ENCODE measurements at regions not wholly inside any gene's neighbourhood (a gene's known extent, or its start where the extent isn't known, plus 50 kb on each side); places are given as distances from the start of the nearest gene placed in this dataset.

DNA sequence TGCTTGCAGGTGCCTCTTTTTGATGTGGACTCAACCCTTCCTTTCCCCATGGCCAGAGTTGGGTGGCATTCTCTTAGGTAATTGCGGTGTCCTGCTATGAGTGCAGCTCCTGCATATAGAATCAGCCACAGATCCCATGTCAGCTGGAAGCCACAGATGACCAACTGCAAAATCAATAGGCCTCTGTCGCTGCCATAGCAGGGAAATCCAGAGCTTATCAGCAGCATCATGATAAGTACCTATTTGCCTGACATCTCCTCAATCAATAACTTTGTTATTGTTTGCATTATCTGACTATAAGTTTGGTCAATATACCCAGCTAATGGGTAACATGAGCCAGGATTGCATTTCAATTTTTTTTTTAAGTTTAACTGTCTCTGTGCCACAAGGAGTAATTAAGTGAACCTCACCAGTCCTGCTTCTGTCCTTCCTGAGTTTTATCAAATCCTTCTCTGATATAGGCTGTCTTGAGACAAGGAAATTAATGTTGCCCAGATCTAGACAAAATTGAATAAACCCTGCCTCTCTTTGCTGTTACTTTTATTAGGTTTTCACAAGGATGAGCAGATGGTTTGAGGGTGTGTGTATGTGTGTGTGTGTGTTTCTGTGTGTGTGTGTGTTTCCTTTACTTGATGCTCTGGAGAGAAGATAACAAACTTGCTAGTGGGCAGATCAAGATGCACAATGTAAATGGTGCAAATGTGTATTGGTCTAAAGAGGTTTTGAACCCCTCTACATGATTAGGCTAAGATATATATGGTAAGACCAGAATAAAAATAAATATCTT lies 59.6 kb upstream of the CREB1 start:
- no peak overlapping the region for H3K27ac ChIP-seq (ENCODE audit: low read length)
- H3K36me3 ChIP-seq (ENCODE audit: control insufficient read depth in 1 of 2, insufficient read depth in 2 of 2, low read length in 2 of 2), result no peaks in the 10 kb centered on the region
- no peaks in the 10 kb centered on the region for H3K27me3 ChIP-seq (ENCODE audit: low read depth, low read length)
- no peak overlapping the region for H3K4me3 ChIP-seq (ENCODE audit: low read depth in 1 of 2, low read length in 2 of 2)
- no peaks in the 10 kb centered on the region for H3K9me3 ChIP-seq (ENCODE audit: control insufficient read depth in 1 of 2, low read length in 2 of 2)
- peaks cover 0 to 4% of the 10 kb centered on the region in 2 donors for H3K4me1 ChIP-seq (ENCODE audit: control insufficient read depth in 1 of 2, insufficient read depth in 2 of 2, low read length in 2 of 2)

DNA sequence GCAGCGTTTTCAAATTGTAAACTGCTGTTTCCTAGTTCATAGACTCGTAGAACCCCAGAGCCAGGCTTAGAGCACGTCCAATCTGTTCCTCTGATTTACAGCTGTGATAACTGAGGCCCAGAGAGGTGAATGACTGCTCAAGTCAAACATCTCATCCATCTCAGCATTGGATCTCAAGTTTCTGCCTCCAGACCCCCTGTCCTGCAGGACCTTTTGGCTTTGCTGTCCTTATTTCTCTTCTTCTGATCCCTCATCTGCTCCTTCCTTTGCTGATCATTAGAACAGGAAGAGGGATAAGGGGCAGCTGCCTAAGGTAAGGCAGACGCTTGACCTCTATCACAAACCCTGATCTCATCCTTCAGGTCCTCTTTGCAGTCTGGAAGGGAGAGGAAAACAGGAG lies 58.5 kb upstream of the CREB1 start:
- no peak overlapping the region for H3K27ac ChIP-seq (ENCODE audit: low read length)
- no peaks in the 10 kb centered on the region for H3K36me3 ChIP-seq (ENCODE audit: control insufficient read depth in 1 of 2, insufficient read depth in 2 of 2, low read length in 2 of 2)
- no peaks in the 10 kb centered on the region for H3K9me3 ChIP-seq (ENCODE audit: control insufficient read depth in 1 of 2, low read length in 2 of 2)
- peaks cover 0 to 4% of the 10 kb centered on the region in 2 donors for H3K4me1 ChIP-seq (ENCODE audit: control insufficient read depth in 1 of 2, insufficient read depth in 2 of 2, low read length in 2 of 2)
- H3K27me3 ChIP-seq (ENCODE audit: low read depth, low read length), result no peaks in the 10 kb centered on the region
- no peak overlapping the region for H3K4me3 ChIP-seq (ENCODE audit: low read depth in 1 of 2, low read length in 2 of 2)

DNA sequence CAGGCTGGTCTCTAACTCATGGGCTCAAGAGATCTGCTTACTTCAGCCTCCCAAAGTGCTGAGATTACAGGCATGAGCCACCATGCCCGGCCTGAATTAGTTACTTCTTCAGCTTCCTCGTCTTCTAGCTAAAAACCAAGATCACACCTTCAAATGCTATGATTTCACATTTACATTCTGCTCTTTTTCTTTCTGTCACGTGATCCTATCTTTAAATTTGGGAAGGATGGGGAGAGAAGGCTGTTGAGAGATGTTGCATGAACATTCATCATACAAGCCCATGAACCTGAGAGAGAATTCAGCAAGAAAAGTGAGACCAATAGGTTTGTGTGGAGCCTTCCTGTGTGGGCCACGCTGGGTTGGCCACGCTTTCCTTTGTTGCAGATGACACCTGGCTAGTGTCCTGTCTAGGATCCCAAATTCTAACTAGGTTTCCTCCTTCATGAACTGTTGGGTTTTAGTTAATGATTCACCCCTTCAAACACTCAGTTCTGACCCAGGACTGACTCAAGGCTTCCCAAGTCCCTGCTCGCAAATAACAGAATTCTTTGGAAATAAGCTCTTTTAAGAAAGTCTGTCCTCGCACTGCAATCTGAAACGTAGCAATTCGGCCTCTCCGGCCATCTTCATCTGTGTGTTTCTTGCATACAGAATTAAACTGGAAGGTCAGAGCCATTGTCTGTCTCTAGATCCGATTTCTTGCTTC lies 57.3 kb upstream of the CREB1 start:
- Histone ChIP-seq H3K4me3 (ENCODE audit: low read depth in 1 of 2, low read length in 2 of 2) (peak overlapping the region in 1 of 2 donors; percentile 27), H3K27me3 (ENCODE audit: low read depth, low read length) (no peaks in the 10 kb centered on the region), H3K9me3 (ENCODE audit: control insufficient read depth in 1 of 2, low read length in 2 of 2) (no peaks in the 10 kb centered on the region), H3K4me1 (ENCODE audit: control insufficient read depth in 1 of 2, insufficient read depth in 2 of 2, low read length in 2 of 2) (peaks cover 0 to 4% of the 10 kb centered on the region in 2 donors), H3K27ac (ENCODE audit: low read length) (peak overlapping the region; percentile 60), H3K36me3 (ENCODE audit: control insufficient read depth in 1 of 2, insufficient read depth in 2 of 2, low read length in 2 of 2) (no peaks in the 10 kb centered on the region)

DNA sequence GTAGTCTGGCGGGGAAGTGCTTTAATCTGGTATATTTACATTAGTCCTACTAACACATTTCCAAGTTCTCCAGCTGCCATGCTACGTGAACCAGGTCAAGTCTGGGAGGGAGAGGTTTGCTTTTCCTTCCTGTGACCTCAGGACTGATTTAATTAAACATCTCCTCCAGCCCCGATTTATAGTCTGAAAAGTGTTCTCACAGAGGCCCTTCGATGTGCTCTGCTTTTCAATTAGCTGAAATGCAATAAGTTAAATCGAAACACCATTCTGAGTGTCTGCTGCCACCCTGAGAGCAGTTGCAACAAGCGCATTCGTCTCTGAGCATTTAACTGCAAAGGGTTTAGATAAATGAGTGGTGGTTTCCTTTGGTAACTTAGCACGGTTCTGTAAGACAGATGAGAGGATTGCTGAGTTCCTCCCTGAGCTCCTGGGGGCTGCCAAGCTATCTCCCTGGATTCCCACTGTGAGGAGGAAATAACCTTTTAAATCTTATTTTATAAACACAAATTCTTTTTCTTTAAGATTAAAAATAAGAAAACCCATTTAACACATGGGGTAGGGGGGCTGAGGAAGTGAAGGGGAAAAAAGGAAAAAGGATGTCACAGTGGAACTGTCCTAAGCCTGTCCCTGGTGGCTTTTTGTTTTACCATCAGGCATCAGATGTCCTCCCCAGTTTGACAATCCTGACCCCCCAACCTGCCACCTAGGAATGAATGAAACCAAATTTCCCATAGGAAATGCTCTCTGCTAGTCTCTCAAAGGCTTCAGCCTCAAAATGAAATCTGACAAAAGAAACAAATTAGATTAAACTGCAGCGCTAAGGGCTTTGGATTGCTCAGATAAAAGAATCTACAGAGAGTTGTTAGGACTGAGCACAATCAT lies 56.5 kb upstream of the CREB1 start:
- Histone ChIP-seq H3K27ac (ENCODE audit: low read length) (peak overlapping the region; percentile 60), H3K9me3 (ENCODE audit: control insufficient read depth in 1 of 2, low read length in 2 of 2) (no peaks in the 10 kb centered on the region), H3K36me3 (ENCODE audit: control insufficient read depth in 1 of 2, insufficient read depth in 2 of 2, low read length in 2 of 2) (no peaks in the 10 kb centered on the region), H3K4me1 (ENCODE audit: control insufficient read depth in 1 of 2, insufficient read depth in 2 of 2, low read length in 2 of 2) (peaks cover 0 to 4% of the 10 kb centered on the region in 2 donors), H3K4me3 (ENCODE audit: low read depth in 1 of 2, low read length in 2 of 2) (peak overlapping the region in 1 of 2 donors; percentile 27), H3K27me3 (ENCODE audit: low read depth, low read length) (no peaks in the 10 kb centered on the region)

DNA sequence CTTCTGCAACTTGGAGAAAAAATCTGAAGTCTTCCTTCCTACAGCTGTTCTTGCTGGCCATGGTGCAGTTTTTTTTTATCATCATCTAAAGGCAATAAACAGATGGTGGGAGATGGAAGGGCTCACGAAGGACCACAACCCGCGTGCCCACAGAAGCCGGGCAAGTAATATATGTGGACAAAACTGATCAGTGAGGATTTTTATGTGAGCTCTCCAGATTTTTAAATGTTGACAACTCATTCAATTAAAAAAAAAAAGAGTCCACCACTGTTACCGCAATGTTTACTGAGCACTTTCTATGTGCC lies 55.9 kb upstream of the CREB1 start:
- Histone ChIP-seq H3K4me3 (ENCODE audit: low read depth in 1 of 2, low read length in 2 of 2) (no peak overlapping the region), H3K36me3 (ENCODE audit: control insufficient read depth in 1 of 2, insufficient read depth in 2 of 2, low read length in 2 of 2) (no peaks in the 10 kb centered on the region), H3K27ac (ENCODE audit: low read length) (no peak overlapping the region)

DNA sequence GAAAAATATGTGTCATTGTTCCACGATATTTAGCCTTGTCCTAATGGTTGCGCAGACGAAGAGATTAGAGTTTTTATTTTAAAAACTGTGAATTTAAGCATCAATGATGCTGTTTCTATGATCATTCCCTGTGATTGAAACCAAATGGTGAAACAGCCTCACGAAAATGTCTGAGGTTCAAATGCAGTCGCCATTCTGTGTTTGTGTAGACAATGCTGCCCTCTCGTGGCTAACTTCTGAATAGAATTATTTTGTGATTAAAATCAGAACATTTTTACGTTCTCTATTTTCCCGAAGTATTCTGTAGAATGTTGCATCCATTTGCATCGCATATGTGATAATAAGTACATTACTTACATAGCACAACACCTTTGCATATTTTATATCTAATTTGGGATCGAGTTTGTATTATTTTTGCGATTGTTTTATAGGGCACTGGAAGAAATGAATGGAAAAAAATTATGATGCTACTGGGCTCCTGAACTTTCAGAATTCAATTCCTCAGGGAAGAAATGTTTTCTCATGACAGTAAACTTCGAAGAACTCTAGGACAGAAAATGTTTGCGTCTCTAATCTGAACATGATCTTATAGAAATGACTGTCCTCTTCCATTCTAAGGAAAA lies 54.8 kb upstream of the CREB1 start:
- Histone ChIP-seq H3K27ac (ENCODE audit: low read length) (no peak overlapping the region), H3K9me3 (ENCODE audit: control insufficient read depth in 1 of 2, low read length in 2 of 2) (no peaks in the 10 kb centered on the region), H3K27me3 (ENCODE audit: low read depth, low read length) (no peaks in the 10 kb centered on the region), H3K36me3 (ENCODE audit: control insufficient read depth in 1 of 2, insufficient read depth in 2 of 2, low read length in 2 of 2) (no peaks in the 10 kb centered on the region), H3K4me3 (ENCODE audit: low read depth in 1 of 2, low read length in 2 of 2) (peak overlapping the region in 1 of 2 donors; percentile 12), H3K4me1 (ENCODE audit: control insufficient read depth in 1 of 2, insufficient read depth in 2 of 2, low read length in 2 of 2) (peaks cover 0 to 4% of the 10 kb centered on the region in 2 donors)

More for the DNA sequence above, 55.9 kb upstream of the CREB1 start:
- Histone ChIP-seq H3K4me1 (ENCODE audit: control insufficient read depth in 1 of 2, insufficient read depth in 2 of 2, low read length in 2 of 2) (peaks cover 0 to 4% of the 10 kb centered on the region in 2 donors), H3K27me3 (ENCODE audit: low read depth, low read length) (no peaks in the 10 kb centered on the region), H3K9me3 (ENCODE audit: control insufficient read depth in 1 of 2, low read length in 2 of 2) (no peaks in the 10 kb centered on the region)

DNA sequence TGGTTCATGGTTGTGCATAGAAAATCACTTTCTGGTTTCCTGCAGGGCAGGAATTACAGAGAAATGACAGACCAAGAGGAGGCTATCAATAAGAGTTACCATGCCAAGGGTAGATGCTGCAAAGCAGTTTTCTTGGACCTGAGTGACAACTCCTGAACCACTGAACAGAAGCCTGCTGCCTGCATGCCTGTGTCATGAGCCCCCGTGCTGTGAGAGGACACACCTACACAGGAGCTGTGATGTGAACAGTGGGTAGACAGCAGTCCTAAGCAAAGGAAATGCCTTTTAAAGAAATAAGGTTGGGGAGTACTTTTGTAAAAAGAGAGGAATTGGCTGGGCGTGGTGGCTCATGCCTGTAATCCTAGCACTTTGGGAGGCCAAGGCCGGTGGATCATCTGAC lies 54.2 kb upstream of the CREB1 start:
- Histone ChIP-seq H3K36me3 (ENCODE audit: control insufficient read depth in 1 of 2, insufficient read depth in 2 of 2, low read length in 2 of 2) (no peaks in the 10 kb centered on the region), H3K9me3 (ENCODE audit: control insufficient read depth in 1 of 2, low read length in 2 of 2) (no peaks in the 10 kb centered on the region), H3K27me3 (ENCODE audit: low read depth, low read length) (no peaks in the 10 kb centered on the region), H3K27ac (ENCODE audit: low read length) (no peak overlapping the region), H3K4me1 (ENCODE audit: control insufficient read depth in 1 of 2, insufficient read depth in 2 of 2, low read length in 2 of 2) (peaks cover 0 to 4% of the 10 kb centered on the region in 2 donors), H3K4me3 (ENCODE audit: low read depth in 1 of 2, low read length in 2 of 2) (no peak overlapping the region)

DNA sequence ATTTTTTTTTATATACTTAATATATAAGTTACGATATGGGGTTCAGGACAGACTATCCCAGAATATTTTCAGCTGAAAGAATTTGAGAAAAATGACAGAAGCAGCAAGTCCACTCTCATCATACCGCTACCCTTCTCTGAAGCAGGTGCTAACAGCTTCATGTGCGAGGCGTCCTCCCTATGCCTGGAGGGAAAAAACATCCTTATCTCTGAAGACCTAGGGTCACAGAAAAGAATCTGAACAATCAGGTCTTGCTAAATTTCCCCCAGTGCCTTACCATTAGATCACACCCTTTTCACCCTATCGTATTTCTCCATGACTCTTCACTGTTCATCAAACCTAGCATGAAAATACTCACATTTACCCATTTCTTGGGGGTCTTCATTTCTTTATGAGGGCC lies 51.9 kb upstream of the CREB1 start:
- no peak overlapping the region for H3K4me3 ChIP-seq (ENCODE audit: low read depth in 1 of 2, low read length in 2 of 2)
- H3K9me3 ChIP-seq (ENCODE audit: control insufficient read depth in 1 of 2, low read length in 2 of 2), result no peaks in the 10 kb centered on the region
- peaks cover 2 to 5% of the 10 kb centered on the region in 2 donors for H3K4me1 ChIP-seq (ENCODE audit: control insufficient read depth in 1 of 2, insufficient read depth in 2 of 2, low read length in 2 of 2)
- H3K27me3 ChIP-seq (ENCODE audit: low read depth, low read length), result no peaks in the 10 kb centered on the region
- H3K36me3 ChIP-seq (ENCODE audit: control insufficient read depth in 1 of 2, insufficient read depth in 2 of 2, low read length in 2 of 2), result no peaks in the 10 kb centered on the region
- H3K27ac ChIP-seq (ENCODE audit: low read length), result no peak overlapping the region

DNA sequence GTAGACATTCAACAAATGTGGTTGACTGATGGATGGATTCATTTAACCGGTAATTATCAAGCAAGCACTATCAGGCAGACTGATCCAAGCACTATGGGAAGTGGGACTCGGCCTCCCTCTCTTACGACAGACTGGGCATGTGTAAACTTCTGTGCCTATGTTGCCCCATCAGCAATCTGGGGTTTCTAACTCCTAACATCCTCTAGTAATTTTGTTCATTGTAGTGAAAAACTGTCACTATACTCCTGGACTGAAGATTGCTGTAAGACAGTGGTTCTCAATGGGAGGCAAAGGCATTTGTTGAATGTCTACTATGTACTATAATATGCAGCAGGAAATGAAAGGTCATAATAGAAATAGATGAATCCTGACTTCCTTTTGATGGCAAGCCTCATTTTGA lies 51.2 kb upstream of the CREB1 start:
- Histone ChIP-seq H3K9me3 (ENCODE audit: control insufficient read depth in 1 of 2, low read length in 2 of 2) (no peaks in the 10 kb centered on the region), H3K27me3 (ENCODE audit: low read depth, low read length) (no peaks in the 10 kb centered on the region), H3K27ac (ENCODE audit: low read length) (no peak overlapping the region), H3K4me1 (ENCODE audit: control insufficient read depth in 1 of 2, insufficient read depth in 2 of 2, low read length in 2 of 2) (peaks cover 0 to 5% of the 10 kb centered on the region in 2 donors), H3K4me3 (ENCODE audit: low read depth in 1 of 2, low read length in 2 of 2) (no peak overlapping the region), H3K36me3 (ENCODE audit: control insufficient read depth in 1 of 2, insufficient read depth in 2 of 2, low read length in 2 of 2) (no peaks in the 10 kb centered on the region)

DNA sequence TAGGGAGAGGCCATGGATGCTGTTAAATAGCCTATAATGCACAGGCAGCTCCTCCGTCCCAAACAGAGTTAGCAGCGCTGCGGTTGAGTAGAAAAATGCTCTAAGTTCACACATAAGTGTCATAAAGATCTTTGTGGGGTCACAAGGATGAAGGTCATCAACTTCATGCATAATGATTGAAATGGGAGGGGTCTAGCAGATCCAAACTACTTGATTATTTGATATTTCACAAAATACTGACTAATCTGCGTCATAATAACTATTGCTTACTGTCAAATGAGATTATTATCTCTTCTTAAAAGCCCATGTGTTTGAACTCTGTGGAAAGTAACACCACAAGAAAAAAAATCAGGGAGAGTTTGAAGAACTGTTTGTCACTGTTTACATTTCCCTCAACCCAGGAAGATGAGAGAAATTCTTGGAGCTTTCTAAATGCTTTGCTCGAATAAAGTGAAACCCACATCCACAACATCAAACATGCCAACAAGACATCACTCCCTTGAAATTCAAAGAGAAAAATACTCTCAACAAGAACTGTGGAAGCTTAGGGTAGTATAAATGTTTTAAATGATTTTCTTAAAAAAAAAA lies 50.5 kb upstream of the CREB1 start:
- H3K4me1 ChIP-seq (ENCODE audit: control insufficient read depth in 1 of 2, insufficient read depth in 2 of 2, low read length in 2 of 2), result peaks cover 0 to 5% of the 10 kb centered on the region in 2 donors
- no peaks in the 10 kb centered on the region for H3K27me3 ChIP-seq (ENCODE audit: low read depth, low read length)
- no peaks in the 10 kb centered on the region for H3K36me3 ChIP-seq (ENCODE audit: control insufficient read depth in 1 of 2, insufficient read depth in 2 of 2, low read length in 2 of 2)

More for the DNA sequence above, 50.5 kb upstream of the CREB1 start:
- Histone ChIP-seq H3K9me3 (ENCODE audit: control insufficient read depth in 1 of 2, low read length in 2 of 2) (no peaks in the 10 kb centered on the region), H3K27ac (ENCODE audit: low read length) (no peak overlapping the region), H3K4me3 (ENCODE audit: low read depth in 1 of 2, low read length in 2 of 2) (no peak overlapping the region)

Data from muscle layer of duodenum (tissue), 2 donors.